Activated CD8-positive, alpha-beta memory T cell treated with anti-CD3 and anti-CD28 coated beads for 1 hour (primary cell): ENCODE measurements at regions not wholly inside any gene's neighbourhood (a gene's known extent, or its start where the extent isn't known, plus 50 kb on each side); places are given as distances from the start of the nearest gene placed in this dataset.

Experiments used
- DNase-seq, 2 donors: peaks; one replicate each; pipeline ENCODE4 v3.0.0-alpha.2; 2020; ENCODE audit warnings: low read depth in 1 of 2; ENCODE audit errors: extremely low read depth in 1 of 2

GRCh38 chr6:95071464-95071863 lies 505.9 kb upstream of the MANEA start:
- no peak for DNase-seq

DNA sequence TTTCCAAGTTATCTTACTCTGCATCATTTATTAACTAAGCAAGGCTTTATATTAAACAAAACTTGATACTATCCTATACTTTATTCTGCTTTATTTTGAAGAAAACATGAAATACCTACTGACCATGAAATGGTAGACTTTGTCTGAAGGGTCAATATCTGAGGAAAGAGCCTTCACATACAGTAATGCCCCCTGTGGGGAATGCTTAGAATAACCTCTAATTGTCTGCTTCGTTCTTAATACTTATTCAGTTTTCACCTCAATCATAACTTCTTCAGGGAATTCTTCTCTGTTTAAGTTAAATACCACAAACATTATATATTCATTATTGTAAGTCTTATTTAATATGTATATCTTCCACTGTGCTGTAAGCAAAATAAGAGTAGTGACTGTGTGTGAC lies 498.9 kb upstream of the MANEA start:
- no peak for DNase-seq

- no peak for DNase-seq
These were observed 496.1 kb upstream of the MANEA start for GRCh38 chr6:95081231-95081630.

DNA sequence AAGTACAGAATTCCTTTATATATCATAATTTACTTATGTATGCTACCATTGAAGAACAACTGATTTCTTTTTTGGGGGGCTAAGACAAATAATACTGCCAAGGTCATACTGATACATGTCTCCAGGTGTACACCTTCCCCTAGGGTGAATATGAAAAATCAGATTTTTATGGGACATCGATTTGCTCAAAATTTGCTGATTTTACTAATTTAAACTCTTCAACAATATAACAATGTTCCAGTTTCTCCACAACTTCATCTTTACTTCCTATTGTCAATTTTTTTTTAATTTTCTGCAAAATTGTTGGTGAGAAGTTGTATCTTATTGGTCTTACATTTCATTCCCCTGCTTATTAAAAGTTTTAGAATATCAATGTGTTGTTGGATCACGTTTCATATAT lies 495.4 kb upstream of the MANEA start:
- DNase-seq: no peak

DNA sequence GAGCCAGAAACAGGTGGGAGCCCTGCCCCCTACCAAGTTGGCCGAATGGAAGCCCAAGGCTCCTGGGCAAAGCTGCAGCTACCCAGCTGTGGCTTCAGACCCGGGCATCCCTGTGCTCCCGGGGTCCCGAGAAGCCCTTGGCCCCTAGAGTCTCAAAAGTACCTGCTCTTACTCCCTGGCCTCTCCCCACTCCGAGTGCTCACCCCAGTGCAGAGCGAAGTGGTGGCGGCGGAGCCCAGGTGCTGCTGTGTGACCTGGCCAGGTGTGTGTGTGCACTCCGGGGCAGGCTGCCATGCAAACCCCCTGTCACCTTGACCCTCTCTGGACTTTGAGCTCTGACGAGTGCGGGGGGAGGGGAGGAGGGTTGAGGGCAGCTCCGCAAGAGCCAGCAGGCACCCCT lies 493.8 kb upstream of the MANEA start:
- no peak for DNase-seq

GRCh38 chr6:95084867-95085266 lies 492.5 kb upstream of the MANEA start:
- DNase-seq: no peak

GRCh38 chr6:95087394-95088097 lies 489.8 kb upstream of the MANEA start:
- DNase-seq: no peak

GRCh38 chr6:95091823-95092436 lies 485.4 kb upstream of the MANEA start:
- no peak for DNase-seq

GRCh38 chr6:95093154-95093553 lies 484.2 kb upstream of the MANEA start:
- DNase-seq: no peak

- DNase-seq: no peak
These were observed 482.3 kb upstream of the MANEA start for GRCh38 chr6:95094751-95095663.

DNA sequence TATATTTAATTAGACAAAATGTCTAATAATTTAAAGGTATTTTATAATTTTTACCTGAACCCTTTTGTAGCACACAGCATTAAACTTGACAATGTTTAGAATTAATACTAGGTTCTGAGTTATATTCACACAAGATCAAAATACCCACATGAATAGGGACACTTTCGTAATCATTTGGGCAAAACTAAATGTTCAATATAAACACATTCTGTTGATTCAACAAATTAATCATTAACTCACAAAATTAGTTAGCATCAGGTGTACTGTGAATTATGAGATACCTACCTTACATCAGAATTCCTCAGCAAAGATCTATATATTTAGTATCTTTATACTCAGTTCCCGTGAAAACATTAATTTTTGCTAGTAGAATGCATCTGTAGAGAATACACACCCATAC lies 481.5 kb upstream of the MANEA start:
- no peak for DNase-seq

- DNase-seq: no peak
These were observed 477.9 kb upstream of the MANEA start for GRCh38 chr6:95099410-95099809.

GRCh38 chr6:95109212-95109611 lies 468.1 kb upstream of the MANEA start:
- no peak for DNase-seq

- no peak for DNase-seq
These were observed 466.6 kb upstream of the MANEA start for GRCh38 chr6:95110767-95111166.

GRCh38 chr6:95117236-95117635 lies 460.1 kb upstream of the MANEA start:
- no peak for DNase-seq

GRCh38 chr6:95119927-95120326 lies 457.4 kb upstream of the MANEA start:
- no peak for DNase-seq

DNA sequence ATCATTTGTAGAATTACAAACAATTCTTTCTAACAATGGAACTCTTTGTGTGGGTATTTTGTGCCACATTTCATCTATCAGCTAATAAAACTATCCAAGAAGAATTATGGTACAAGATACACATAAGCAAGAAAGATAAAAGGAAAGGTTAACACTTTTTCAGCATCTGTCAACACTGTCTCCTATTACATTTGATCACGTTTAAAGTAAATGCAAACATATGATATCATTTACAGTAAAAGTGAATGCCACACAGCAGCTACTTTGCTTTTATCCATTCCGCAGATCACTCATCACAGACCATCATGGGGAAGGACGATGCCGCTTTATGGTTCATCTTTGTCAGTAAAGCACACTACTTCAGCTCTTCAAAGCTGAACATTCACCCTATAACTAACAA lies 456.4 kb upstream of the MANEA start:
- no peak for DNase-seq

GRCh38 chr6:95127261-95127660 lies 450.1 kb upstream of the MANEA start:
- DNase-seq: no peak

GRCh38 chr6:95128439-95128838 lies 448.9 kb upstream of the MANEA start:
- DNase-seq: no peak

- DNase-seq: no peak
These were observed 448.4 kb upstream of the MANEA start for GRCh38 chr6:95128947-95129346.

- no peak for DNase-seq
These were observed 443.8 kb upstream of the MANEA start for GRCh38 chr6:95133578-95133977.

DNA sequence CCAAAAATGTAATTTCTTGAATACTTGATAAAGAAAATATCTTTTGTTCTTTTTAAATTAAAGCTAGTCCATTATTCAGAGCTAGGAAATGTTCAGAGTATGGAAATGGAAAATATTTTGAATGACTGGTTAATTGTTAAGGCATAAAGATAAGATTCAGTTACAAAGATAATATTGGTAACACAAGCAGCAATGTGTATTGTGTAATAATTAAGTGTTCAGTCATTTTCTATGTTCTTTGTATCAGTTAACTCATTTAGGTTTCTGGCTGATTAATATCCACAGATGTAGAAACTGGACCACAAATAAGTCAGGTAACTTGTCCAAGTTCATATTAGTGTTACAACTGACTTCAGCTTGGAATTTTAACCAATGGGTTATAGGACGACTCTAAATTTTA lies 442.2 kb upstream of the MANEA start:
- no peak for DNase-seq
